ENCODE measurements at regions not wholly inside any gene's neighbourhood (a gene's known extent, or its start where the extent isn't known, plus 50 kb on each side); places are given as distances from the start of the nearest gene placed in this dataset.
"Not testable (repeated sequence)": the region's sequence is repeated elsewhere in the genome, so short reads cannot be mapped to it uniquely, and the experiment has no call there.

- H3K36me3 ChIP-seq: no peaks in the 10 kb centered on the region
- peaks cover 13 to 74% (median 41%) of the 10 kb centered on the region in 6 donors for H3K4me1 ChIP-seq
- WGBS, 5 donors: 79 to 98% (median 94%) methylated on average over 3 of the region's 3 CpGs
- H3K27me3 ChIP-seq (replicated peaks in 1 of 7): peaks cover 0 to 26% (median 0%) of the 10 kb centered on the region in 7 donors
- TF ChIP-seq CTCF (IDR thresholded peaks at IDR 0.05 in 8 of 11, conservative IDR thresholded peaks at IDR 0.05 in 3 of 11): no peak
- TF ChIP-seq POLR2A (IDR thresholded peaks at IDR 0.05): no peak
- TF ChIP-seq POLR2AphosphoS5 (IDR thresholded peaks at IDR 0.05): no peak
- no peak overlapping the region for H3K4me3 ChIP-seq
- H3K27ac ChIP-seq: no peak overlapping the region
- peaks cover 0 to under 1% (median 0%) of the 10 kb centered on the region in 8 donors for H3K9me3 ChIP-seq
- intact Hi-C loops (cut with DNase I; ENCODE audit: low total_unique reads): no loop called here
- DNase-seq: no peak
These were observed 79.6 kb upstream of the SIRPA start for GRCh38 chr20:1815502-1816085.

- H3K27ac ChIP-seq; DNase-seq; intact Hi-C loops (cut with DNase I; ENCODE audit: low total_unique reads); H3K4me3 ChIP-seq; H3K9me3 ChIP-seq; H3K36me3 ChIP-seq: not testable (repeated sequence)
- 87 to 100% (median 96%) methylated on average over 1 of the region's 1 CpG for WGBS, 5 donors
- H3K27me3 ChIP-seq (replicated peaks in 1 of 7): peaks cover 0 to 22% (median 0%) of the 10 kb centered on the region in 7 donors
- peaks cover 15 to 74% (median 43%) of the 10 kb centered on the region in 6 donors for H3K4me1 ChIP-seq
These were observed 80.3 kb upstream of the SIRPA start for GRCh38 chr20:1814861-1815260.

- H3K36me3 ChIP-seq: no peaks in the 10 kb centered on the region
- intact Hi-C loops (cut with DNase I; ENCODE audit: low total_unique reads): no loop called here
- H3K4me1 ChIP-seq: peaks cover 15 to 74% (median 41%) of the 10 kb centered on the region in 6 donors
- DNase-seq: no peak
- no peak overlapping the region for H3K4me3 ChIP-seq
- TF ChIP-seq CTCF (IDR thresholded peaks at IDR 0.05 in 8 of 11, conservative IDR thresholded peaks at IDR 0.05 in 3 of 11) (no peak), POLR2A (IDR thresholded peaks at IDR 0.05) (no peak), POLR2AphosphoS5 (IDR thresholded peaks at IDR 0.05) (no peak)
- H3K9me3 ChIP-seq: no peaks in the 10 kb centered on the region
- peaks cover 0 to 15% (median 0%) of the 10 kb centered on the region in 7 donors for H3K27me3 ChIP-seq (replicated peaks in 1 of 7)
- 84 to 95% (median 91%) methylated on average over 13 of the region's 13 CpGs for WGBS, 5 donors
- no peak overlapping the region for H3K27ac ChIP-seq
These were observed 81.3 kb upstream of the SIRPA start for GRCh38 chr20:1813674-1814635.

GRCh38 chr20:1813101-1813529, 82.1 kb upstream of the SIRPA start:
- H3K4me1 ChIP-seq: peaks cover 15 to 68% (median 38%) of the 10 kb centered on the region in 6 donors
- peaks cover 0 to 15% (median 0%) of the 10 kb centered on the region in 7 donors for H3K27me3 ChIP-seq (replicated peaks in 1 of 7)
- peak overlapping the region in 1 of 8 donors; percentile 87 for H3K27ac ChIP-seq
- H3K4me3 ChIP-seq: no peak overlapping the region
- no peaks in the 10 kb centered on the region for H3K9me3 ChIP-seq
- 58 to 74% (median 65%) methylated on average over 7 of the region's 7 CpGs for WGBS, 5 donors
- TF ChIP-seq POLR2A (IDR thresholded peaks at IDR 0.05): no peak
- no peaks in the 10 kb centered on the region for H3K36me3 ChIP-seq
- intact Hi-C loops (cut with DNase I; ENCODE audit: low total_unique reads): no loop called here
- no peak for DNase-seq
